ENCODE measurements at regions not wholly inside any gene's neighbourhood (a gene's known extent, or its start where the extent isn't known, plus 50 kb on each side); places are given as distances from the start of the nearest gene placed in this dataset.

DNA sequence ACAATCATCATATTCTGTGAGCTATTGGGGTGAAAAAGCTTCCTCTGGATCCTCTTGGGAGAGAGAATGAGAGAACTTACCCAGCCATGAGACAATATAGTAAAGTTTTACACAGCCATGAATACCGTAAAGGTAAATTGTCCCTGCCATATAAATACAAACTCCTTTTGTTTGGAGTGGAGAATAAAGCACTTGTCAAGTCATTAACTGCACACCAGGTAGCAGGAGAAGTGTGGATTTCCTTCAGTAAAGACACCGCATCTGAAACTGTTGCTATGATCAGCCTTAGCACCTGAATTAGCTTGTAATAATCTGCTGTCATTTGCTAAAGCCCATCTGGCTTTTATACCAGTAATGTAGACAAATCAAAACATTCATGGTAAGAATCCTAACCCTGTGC lies 336.6 kb upstream of the SLCO3A1 start:
- no peak for DNase-seq (ENCODE audit: low read depth in 4 of 4, low spot score in 3 of 4)

DNA sequence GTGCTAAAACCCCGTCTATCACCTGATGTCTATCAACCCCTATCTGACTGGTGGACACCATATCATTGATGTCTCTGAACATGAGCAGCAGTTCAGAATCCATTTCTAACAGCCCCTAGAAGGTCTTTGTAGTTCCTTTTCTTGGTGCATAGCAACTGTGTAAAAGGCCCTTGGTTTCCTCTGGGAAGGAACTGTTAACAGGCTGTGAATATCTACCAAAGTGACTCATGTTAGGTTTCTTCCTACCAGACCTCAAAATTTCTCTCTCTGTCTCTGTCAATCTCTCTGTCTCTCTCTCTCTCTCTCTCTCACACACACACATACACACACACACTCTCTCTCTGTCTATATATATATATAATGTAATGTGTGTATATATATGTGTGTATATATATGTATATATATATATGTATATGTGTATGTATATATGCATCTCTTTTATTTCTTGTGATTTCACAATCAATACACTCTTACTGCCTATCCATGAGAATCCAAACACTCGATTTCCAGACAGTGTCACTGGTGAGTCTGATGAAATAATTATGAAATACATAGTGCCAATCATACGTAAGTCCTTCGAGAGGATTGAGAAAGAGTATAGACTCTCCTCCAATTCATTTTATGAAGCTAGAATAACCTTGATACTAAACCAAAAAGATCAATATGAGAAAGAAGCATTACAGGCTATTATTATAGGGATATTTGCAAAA lies 335.9 kb upstream of the SLCO3A1 start:
- DNase-seq (ENCODE audit: low read depth in 4 of 4, low spot score in 3 of 4): no peak

DNA sequence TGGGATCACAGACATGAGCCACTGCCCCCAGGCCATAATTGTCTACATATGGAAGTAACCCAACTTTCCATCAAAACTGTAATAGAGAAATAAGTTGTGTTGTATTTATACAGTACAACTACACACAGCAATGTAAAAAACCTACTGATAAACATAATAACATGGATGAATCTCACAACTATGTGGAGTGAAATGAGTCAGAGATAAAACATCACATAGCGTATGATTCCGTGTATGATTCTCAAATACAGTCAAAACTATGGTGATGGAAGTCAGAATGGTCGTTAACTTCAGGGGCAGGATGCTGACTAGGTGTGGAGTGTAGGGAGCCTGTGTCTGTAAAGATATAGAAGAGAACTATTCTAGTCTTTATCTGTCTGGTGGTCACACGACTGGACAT lies 332.7 kb upstream of the SLCO3A1 start:
- DNase-seq (ENCODE audit: low read depth in 4 of 4, low spot score in 3 of 4): no peak

DNA sequence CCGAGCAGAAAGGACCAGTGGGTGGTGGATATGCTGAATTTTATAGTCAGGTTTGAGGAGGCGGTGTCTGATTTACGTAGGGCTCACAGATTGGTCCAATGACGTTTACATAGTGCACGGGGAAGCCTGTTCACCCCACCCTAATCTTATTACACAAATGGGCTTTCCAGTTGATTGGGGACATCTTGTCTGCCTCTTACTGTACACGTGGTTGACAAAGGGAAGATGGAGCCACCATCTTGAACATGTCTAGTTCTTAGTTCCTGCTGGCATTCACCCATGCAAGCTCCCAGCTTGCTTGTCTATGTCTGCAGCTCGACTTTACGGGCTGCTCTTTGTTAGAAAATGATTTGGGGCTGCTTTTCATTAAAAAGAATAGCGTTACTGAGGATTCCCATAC lies 332.0 kb upstream of the SLCO3A1 start:
- DNase-seq (ENCODE audit: low read depth in 4 of 4, low spot score in 3 of 4): no peak

DNA sequence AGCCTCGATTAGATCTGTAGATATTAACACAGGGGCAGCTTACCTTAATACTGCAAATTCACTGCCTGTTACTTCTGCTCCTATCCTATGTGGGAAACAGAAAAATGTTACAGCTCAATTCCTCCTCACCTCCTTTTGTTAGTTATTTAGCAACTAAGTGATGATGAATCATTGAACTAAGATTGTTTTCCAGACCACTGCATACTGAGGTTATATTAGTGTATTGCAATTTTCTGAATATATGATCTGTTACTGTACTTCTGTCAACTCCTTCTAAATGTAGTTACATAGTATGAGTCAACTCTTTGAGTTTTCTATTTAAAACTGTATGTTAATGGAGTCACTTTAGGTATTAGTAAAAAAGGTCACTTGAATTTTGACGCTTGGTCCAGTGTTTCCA lies 331.5 kb upstream of the SLCO3A1 start:
- no peak for DNase-seq (ENCODE audit: low read depth in 4 of 4, low spot score in 3 of 4)

DNA sequence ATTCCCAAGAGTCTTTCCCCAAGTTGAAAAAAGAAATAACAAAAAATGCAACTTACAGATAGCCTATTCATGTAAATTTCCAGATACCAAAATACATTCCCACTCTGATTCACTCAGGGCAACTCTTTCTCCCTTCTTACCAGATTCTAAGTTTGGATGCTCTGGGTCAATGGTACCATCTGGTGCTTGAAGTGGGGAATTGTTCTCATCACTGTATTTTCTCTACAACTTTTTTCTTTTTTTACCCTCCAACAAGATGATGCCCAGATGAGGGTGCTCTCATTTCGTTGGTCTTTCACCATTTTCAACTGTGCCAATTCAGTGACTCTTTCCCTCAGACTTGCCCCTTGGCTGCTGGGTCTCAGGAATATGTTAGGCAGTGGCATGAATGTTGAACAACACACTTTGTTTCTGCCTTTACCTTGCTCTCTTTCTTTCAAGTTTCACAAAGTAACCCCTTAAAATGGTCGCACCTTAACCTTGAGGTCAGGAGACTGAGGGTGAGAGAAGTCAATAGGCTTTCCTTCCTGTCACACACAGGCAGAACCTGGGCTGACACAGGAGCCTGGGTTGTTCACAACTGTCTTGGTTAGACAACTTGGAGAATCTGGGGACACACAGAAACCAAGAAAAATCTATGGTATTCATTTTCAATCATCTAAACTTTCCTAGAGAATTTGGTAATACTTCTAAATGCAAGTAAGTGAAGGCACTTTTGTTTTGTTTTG lies 330.7 kb upstream of the SLCO3A1 start:
- no peak for DNase-seq (ENCODE audit: low read depth in 4 of 4, low spot score in 3 of 4)

DNA sequence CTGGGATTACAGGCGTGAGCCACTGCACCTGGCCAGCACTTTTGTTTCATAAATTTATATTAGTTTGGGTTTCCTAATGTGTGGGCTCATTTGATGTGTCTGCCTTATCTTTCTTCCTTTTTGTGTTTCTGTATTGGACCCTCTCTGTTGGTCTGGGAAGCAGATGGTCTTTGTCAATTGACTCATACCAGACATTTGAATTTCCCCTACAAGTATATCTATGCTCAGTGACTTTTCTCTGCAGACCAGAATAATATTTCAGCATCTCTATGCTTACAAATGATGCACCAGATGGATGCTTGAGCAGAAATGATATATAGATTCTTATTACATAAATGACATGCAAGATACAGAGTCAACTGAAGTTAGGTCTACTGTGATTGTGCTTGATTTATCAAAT lies 329.9 kb upstream of the SLCO3A1 start:
- DNase-seq (ENCODE audit: low read depth in 4 of 4, low spot score in 3 of 4): no peak

DNA sequence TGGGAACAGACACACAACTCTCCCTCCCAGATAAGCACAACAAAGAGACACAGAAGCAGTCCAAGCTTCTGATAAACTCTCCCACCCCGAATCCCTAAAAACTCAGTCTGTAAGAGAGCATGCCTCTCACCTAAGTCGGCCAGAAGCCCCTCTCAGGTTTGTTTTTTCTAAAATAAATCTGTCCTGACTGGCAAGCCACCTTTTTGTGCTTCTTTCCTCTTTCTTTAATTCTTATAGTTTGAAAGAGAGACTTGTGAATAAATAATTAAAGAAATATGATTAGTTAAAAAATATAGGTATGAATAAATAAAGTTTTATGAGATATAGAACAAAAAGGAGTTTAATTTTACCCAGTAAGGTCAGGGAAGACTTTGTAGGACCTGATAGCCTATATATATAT lies 329.0 kb upstream of the SLCO3A1 start:
- DNase-seq (ENCODE audit: low read depth in 4 of 4, low spot score in 3 of 4): no peak

DNA sequence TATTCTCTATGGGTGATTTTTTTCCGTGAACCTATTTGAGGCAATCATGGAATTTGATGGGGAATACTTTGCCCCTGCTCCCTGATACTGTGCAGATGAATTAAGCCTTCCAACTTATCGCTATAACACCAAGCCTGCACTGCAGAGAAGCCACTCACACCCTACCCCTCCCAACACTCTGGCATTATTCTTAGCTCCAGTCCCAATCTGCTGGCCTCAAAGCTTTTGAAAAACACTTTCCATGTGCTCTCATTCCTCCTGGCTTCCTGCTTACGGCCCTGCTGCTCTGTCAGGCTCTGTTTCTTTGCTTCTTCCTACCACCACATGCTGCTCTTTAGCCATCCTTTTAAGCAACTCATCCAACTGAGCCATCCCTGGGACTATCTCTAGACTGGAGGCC lies 327.8 kb upstream of the SLCO3A1 start:
- no peak for DNase-seq (ENCODE audit: low read depth in 4 of 4, low spot score in 3 of 4)

DNA sequence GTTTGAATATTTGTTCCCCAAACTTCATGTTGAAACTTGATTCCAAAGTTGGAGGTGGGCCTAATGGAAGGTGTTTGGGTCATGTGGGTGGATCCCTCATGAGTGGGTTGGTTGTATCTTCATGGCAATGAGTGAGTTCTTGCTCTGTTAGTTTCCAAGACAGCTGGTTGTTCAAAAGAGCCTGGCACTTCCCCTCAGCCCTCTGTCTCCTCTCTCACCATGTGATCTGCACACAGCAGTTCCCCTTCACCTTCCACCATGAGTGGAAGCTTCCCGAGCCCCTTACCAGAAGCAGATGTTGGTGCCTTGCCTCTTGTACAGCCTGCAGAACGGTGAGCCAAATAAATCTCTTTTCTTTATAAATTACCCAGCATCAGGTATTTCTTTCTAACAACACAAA lies 327.1 kb upstream of the SLCO3A1 start:
- DNase-seq (ENCODE audit: low read depth in 4 of 4, low spot score in 3 of 4): no peak

DNA sequence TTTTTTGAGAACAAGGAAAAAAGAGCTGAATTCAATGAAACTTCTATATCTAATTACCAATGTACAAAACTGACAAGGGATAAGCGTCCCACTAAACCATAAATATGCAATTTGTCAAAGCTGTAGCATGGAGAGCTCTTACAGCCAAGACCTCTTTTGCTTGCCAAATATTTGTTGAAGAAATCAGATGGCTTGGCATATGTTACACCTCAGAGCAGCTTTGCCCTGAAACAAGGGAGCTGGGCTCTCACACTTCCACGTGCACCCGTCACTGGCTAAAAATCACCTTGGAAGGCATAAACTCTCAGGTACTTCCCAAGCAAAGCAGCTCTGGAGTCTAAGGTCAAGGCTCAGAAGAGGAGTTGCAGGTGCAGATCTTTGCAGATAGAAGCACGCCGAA lies 324.7 kb upstream of the SLCO3A1 start:
- DNase-seq (ENCODE audit: low read depth in 4 of 4, low spot score in 3 of 4): no peak

DNA sequence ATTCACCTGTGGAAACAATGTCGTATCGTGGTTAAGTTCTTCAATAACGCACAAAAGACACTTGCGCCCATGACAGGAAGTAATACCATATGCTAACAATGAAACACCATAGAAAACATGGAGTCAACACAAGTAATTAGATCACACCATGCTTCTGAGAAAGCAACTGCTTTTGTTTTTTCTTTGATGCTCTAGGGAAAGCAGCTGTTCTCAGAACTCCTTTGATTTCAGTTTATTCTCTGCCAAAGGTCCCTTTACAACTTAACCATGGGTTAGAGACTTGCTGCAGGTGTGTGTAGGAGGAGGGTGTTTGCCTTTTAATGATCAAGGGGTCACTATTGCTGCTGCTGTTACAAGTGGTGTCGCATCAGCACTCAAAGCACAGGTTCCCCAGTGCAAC lies 324.0 kb upstream of the SLCO3A1 start:
- no peak for DNase-seq (ENCODE audit: low read depth in 4 of 4, low spot score in 3 of 4)

DNA sequence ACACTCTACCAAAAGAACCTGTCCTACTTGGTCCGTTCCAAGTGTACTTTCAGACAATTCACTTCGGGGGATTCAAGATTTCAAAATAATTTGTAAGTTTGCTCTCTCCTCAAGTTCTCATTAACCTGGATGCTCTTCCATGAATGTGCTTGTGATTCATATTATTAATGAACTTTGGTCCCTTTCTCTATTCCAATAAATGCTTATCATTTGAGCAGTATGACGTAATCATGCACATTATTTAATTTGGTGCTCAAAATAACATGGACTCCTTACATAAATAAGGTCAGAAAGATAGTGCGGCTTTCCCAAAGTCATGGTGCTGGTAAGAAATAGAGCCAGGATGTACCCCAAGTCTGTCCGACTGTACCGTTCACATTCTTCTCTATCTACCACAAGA lies 323.2 kb upstream of the SLCO3A1 start:
- no peak for DNase-seq (ENCODE audit: low read depth in 4 of 4, low spot score in 3 of 4)

DNA sequence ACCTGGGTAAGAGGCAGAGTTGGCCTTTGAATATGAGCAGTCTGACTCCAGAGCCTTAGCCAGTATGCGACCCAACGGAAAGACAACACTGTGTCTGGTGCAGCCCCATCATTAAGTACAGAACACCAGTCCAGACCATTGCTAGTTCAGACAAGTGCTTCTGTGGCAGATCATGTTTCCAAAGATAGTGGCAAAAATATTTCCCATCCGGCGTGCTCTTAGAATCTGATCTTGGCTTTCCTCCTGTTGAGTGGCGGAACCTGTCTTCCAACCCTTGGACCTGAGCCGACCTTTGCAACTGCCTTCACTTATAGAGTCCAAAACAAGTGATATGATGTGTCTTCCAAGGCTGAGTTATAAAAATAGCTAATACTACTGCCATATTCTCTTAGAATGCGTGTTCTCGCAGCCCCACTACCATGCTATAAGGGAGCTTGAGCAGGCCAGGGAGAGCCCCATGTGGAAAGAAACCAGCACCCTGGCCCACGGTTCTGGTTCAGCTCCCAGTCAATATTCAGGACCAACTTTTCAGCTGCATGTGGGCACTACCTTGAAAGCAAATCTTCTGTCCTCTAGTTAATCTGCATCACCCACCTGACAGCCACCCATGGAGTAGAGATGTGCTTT lies 322.4 kb upstream of the SLCO3A1 start:
- no peak for DNase-seq (ENCODE audit: low read depth in 4 of 4, low spot score in 3 of 4)

DNA sequence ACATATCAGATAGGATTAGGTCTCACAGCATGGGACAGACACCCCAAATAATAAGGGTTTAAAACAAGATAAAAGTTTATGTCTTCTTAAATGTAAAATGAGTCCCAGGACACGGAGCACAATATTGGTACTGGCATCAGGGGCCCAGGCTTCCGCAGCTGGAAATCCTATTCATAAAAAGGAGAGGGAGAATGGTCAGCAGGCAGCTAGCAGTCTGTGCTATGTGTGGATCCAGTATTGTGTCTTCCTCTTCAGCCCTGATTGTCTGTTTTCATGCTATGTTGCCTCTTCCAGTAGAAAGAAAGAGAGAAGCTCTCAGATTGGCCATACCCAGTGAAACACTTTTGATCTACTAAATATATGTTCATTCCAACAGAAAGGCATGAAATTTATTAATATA lies 319.3 kb upstream of the SLCO3A1 start:
- DNase-seq (ENCODE audit: low read depth in 4 of 4, low spot score in 3 of 4): no peak

DNA sequence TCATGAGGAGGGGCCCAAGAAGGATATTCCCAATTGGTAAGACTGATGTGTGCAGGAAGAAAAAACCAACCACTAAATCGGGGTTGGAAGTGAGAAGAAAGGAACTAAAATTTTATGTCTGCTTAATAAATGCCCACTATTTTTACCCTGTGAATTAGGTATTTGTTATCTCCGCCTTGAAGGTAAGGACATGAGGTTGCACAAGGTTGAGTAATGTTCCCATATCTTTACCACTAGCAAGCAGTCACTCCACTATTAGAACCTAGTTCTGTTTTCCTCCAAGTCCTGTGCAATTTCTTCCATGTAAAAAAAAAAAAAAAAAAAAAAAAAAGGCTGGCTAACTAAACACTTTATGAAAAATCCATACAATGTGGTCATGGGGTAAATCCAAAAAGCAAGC lies 318.5 kb upstream of the SLCO3A1 start:
- no peak for DNase-seq (ENCODE audit: low read depth in 4 of 4, low spot score in 3 of 4)

DNA sequence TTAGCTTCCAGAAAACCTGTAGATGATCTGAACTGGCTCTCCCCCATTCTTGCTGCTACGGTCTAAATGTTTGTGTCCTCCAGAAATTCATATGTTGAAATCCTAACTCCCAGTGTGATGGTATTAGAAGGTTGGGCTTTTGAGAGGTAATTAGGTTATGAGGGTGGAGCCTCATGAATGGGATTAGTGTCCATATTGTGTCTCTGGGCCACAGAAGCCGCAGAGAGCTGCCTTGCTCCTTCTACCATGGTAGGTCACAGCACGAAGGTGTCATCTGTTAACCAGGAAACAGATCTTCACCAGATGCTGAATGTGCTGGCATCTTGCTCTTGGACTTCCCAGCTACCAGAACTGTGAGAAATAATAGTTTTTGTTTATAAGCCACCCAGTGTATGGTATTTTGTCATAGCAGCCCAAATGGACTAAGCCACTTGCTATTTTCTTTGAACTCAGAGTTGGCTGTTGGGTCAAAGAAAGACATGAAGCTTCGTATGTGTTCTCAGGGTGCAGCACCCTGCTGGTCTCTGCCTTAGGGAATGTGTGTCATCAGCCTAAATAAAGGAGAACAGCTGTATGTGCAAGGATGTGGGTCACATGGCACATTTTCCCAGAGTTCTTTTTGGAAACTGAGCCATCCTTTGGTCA lies 317.5 kb upstream of the SLCO3A1 start:
- DNase-seq (ENCODE audit: low read depth in 4 of 4, low spot score in 3 of 4): no peak

DNA sequence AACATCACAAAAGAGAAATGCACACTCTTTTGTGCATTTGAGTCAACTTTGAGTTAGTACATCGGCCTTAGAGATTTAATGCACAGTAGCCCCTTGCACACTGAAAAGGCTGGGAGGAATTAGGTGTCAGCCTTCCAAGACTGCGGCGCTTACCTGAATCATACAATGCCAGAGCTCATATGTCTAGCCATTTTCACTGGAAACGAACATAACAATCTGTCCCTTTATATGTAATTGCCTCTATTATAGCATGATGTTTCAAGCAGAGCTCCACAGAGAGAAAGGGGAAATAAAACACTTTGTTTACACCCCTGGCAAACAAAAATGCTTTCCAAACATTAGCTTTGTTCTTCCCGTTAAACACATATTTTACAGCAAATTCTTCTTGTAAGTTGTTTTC lies 315.7 kb upstream of the SLCO3A1 start:
- no peak for DNase-seq (ENCODE audit: low read depth in 4 of 4, low spot score in 3 of 4)

DNA sequence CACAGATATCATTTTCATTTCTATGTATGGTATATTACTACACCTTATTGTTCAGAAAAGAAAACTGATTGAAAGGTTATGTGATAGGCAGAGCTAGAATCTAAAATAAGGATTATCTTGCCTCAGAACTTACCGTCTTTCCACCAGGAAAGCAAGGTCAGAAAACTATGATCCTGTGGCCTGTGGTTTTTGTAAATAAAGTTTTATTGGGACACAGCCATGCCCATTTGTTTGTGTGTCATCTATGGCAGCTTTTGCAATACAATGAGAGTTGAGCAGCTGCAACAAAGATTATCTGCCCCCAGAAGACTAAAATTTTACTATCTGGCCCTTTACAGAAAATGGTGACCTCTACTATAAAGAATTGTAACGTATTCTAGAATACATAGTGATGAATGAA lies 314.7 kb upstream of the SLCO3A1 start:
- DNase-seq (ENCODE audit: low read depth in 4 of 4, low spot score in 3 of 4): no peak

DNA sequence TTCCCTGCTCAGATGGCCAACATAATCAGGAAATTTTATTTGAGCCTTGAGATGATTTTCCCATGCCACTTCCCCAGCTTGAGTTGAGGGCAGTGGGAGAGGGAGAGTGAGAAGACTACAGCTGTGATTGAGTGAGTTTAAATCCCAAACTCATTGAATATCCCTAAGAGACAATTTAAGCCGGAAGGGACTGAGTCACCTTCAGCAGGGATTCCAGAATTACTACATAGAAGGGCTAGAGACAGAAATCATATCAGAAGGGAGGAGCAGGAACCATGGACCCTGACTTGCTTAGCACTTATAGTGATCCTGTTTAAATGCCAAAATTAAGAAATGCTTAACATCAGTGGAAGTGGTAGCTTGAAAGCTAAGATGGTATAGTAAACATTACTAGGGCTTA lies 312.2 kb upstream of the SLCO3A1 start:
- no peak for DNase-seq (ENCODE audit: low read depth in 4 of 4, low spot score in 3 of 4)

DNA sequence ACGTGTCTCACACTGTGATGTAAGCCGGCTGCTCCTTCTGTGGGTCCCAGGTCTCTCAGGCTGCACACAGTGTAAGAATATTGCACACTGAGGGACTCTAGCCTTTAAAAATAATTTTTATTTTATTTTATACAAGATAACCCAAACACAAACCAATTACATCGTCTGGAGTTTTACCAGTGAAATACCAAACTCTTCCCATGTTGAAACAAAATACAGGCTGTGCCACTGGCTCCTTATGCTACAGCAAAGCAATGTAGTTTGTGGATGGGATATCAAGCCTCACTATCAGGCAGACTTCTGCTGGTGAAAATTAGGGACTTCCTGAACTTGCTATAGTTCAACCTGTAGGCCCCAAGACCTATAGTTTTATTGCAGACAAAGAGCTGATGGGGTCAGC lies 311.3 kb upstream of the SLCO3A1 start:
- DNase-seq (ENCODE audit: low read depth in 4 of 4, low spot score in 3 of 4): no peak

DNA sequence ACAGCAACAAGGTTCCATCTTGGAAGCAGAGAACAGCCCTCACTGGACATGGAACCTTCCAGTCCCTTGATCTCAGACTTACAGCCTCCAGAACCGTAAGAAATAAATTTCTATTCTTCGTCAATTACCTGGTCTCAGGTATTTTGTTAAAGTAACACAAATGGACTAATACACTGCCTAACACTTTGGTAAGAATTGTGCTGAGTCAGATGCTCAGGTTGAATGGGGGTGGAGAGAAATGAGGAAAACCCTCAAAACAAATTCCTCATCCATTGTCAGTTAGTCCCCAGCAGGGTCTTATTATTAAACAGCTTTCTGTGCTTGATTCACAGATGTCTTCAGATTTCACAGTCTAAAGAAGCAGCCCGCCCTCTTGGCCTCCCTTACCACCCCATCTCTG lies 306.2 kb upstream of the SLCO3A1 start:
- DNase-seq (ENCODE audit: low read depth in 4 of 4, low spot score in 3 of 4): no peak
